K562 (cell line): ENCODE measurements at regions not wholly inside any gene's neighbourhood (a gene's known extent, or its start where the extent isn't known, plus 50 kb on each side); places are given as distances from the start of the nearest gene placed in this dataset.

Experiments used
- ATAC-seq: fragments of 200-7000 bp; cut with Tn5 transposase; 3 replicates; pipeline ENCODE4 v1.9.1; 2020; ENCODE audit warnings: moderate library complexity
- BruUV-seq: library from RNA; stranded (reverse); fragments of 400-500 nt; replicated peaks from 2 replicates; lab custom pipeline; 2021; lab: Mats Ljungman, UMichigan
- CTCF ChIA-PET: fragments of 300-600 bp; formaldehyde crosslinking; extraction: SDS; loops from one replicate; lab custom pipeline; 2021; ENCODE audit warnings: low intra/inter-chr PET ratio; lab: Yijun Ruan, JAX
- POLR2A ChIA-PET: fragments of 300-600, 350-650 bp; sonication (Branson Sonifier 250); formaldehyde crosslinking; extraction: SDS; loops from one replicate; lab custom pipeline; 2021; ENCODE audit warnings: antibody characterized with exemption, inconsistent platforms; lab: Yijun Ruan, JAX
- DNase-seq, 4 experiments: peaks; one replicate each; pipeline versions ENCODE4 v3.0.0 to v3.0.0-alpha.2; 2011 to 2018; ENCODE audit warnings: low spot score in 3 of 4, mixed read lengths in 3 of 4; ENCODE audit errors: extremely low read depth in 1 of 4
- FAIRE-seq: peaks from 2 replicates; lab custom pipeline; 2011; peaks lifted over from hg19 to GRCh38; lab: Jason Lieb, UNC
- H2AFZ ChIP-seq: 2 replicates; pipeline ENCODE4 v1.6.0; 2011; ENCODE audit warnings: low read depth, low read length, control low read depth, inconsistent platforms
- H3K27ac ChIP-seq: fragments of 200-600 bp; 3 replicates; pipeline ENCODE4 v1.8.0; 2011; ENCODE audit warnings: low read depth, mild to moderate bottlenecking, control low read depth, inconsistent platforms, low read length, moderate library complexity, mixed read lengths; ENCODE audit errors: extremely low read depth
- H3K27me3 ChIP-seq, 2 experiments: fragments of 300-600 bp in 1 of 2; 2 replicates in 1 of 2; 3 replicates in 1 of 2; pipeline versions ENCODE4 v1.6.0 to v1.8.0; 2011; ENCODE audit warnings: inconsistent platforms in 2 of 2, low read length in 2 of 2, mild to moderate bottlenecking in 1 of 2, mixed read lengths in 1 of 2, moderate library complexity in 1 of 2; ENCODE audit not compliant: control insufficient read depth in 2 of 2, insufficient read depth in 2 of 2
- H3K36me3 ChIP-seq: fragments of 300-600 bp; 3 replicates; pipeline ENCODE4 v1.8.0; 2011; ENCODE audit warnings: mild to moderate bottlenecking, low read length, inconsistent platforms; ENCODE audit not compliant: control insufficient read depth, insufficient read depth
- H3K4me1 ChIP-seq, 2 experiments: fragments of 200-600 bp in 1 of 2; replicated peaks in 1 of 2; 2 replicates in 1 of 2; 3 replicates in 1 of 2; pipeline versions ENCODE4 v1.5.1 to v1.8.0; 2011; ENCODE audit warnings: inconsistent platforms in 2 of 2, low read length in 2 of 2, mild to moderate bottlenecking in 1 of 2, mixed read lengths in 1 of 2, moderate library complexity in 1 of 2; ENCODE audit not compliant: control insufficient read depth in 2 of 2, insufficient read depth in 2 of 2
- H3K4me2 ChIP-seq: 2 replicates; pipeline ENCODE4 v1.6.1; 2011; ENCODE audit warnings: low read length, control low read depth, inconsistent platforms, mixed read lengths; ENCODE audit not compliant: insufficient read depth
- H3K4me3 ChIP-seq: fragments of 200-600 bp; sonication (generic), shearing (Covaris generic); 2 replicates; pipeline ENCODE4 v1.5.1; 2016; ENCODE audit warnings: control low read depth, inconsistent platforms
- H3K79me2 ChIP-seq: fragments of 200-600 bp; 3 replicates; pipeline ENCODE4 v1.8.0; 2011; ENCODE audit warnings: low read length, inconsistent platforms; ENCODE audit not compliant: control insufficient read depth, insufficient read depth
- H3K9ac ChIP-seq, 2 experiments: 2 replicates each; pipeline versions ENCODE4 v1.6.0 to v1.6.1; 2011; ENCODE audit warnings: low read depth in 2 of 2, low read length in 2 of 2, control low read depth in 1 of 2, inconsistent platforms in 1 of 2, mild to moderate bottlenecking in 1 of 2, mixed read lengths in 1 of 2; ENCODE audit not compliant: insufficient read depth in 1 of 2
- H3K9me1 ChIP-seq: one replicate; pipeline ENCODE4 v1.6.0; 2011; ENCODE audit warnings: inconsistent platforms, mild to moderate bottlenecking, low read length, moderate library complexity; ENCODE audit not compliant: control insufficient read depth, insufficient read depth
- H3K9me3 ChIP-seq: replicated peaks from 2 replicates; pipeline ENCODE4 v1.5.1; 2011; ENCODE audit warnings: low read depth, low read length, inconsistent platforms; ENCODE audit not compliant: control insufficient read depth, insufficient read depth
- H4K20me1 ChIP-seq: replicated peaks from 2 replicates; pipeline ENCODE4 v1.6.1; 2011; ENCODE audit warnings: low read length, inconsistent platforms, mixed read lengths; ENCODE audit not compliant: control insufficient read depth, insufficient read depth
- BRCA1 ChIP-seq, 2 experiments: fragments of 450-650 bp in 1 of 2; sonication (generic) in 1 of 2; formaldehyde crosslinking in 1 of 2; IDR thresholded peaks; 2 replicates each; pipeline versions ENCODE4 v1.5.0 to v1.6.1; 2017 to 2020; ENCODE audit warnings: mild to moderate bottlenecking in 1 of 2, missing genetic modification reagents in 1 of 2
- CBFB ChIP-seq: sonication (generic); formaldehyde crosslinking; IDR thresholded peaks from 2 replicates; pipeline ENCODE4 v1.4.0; 2020; ENCODE audit warnings: mild to moderate bottlenecking, missing genetic modification reagents
- DPF2 ChIP-seq: fragments of 450-650 bp; IDR thresholded peaks from 2 replicates; pipeline ENCODE4 v1.6.1; 2016
- HCFC1 ChIP-seq: IDR thresholded peaks from 2 replicates; pipeline ENCODE4 v1.6.1; 2012; ENCODE audit warnings: low read depth, low read length, improper control_type of control experiment
- RBM39 ChIP-seq: fragments of 200-400 bp; formaldehyde crosslinking; optimal IDR thresholded peaks from 2 replicates; pipeline ENCODE3; 2018; ENCODE audit warnings: low read depth, low read length
- ZNF76 ChIP-seq: fragments of 250-450 bp; sonication (Bioruptor Pico); IDR thresholded peaks from 2 replicates; pipeline ENCODE4 v1.4.0; 2020; ENCODE audit warnings: mild to moderate bottlenecking, moderate library complexity, borderline replicate concordance
- WGBS: fragments of 100-300 bp; shearing (Covaris generic); methylation state at CpG from one replicate; pipeline ENCODE4 v1.1.6; 2016; ENCODE audit warnings: low coverage, mixed read lengths; ENCODE audit not compliant: insufficient coverage; ENCODE audit errors: missing lambda C conversion rate; 5-methylcytosine and 5-hydroxymethylcytosine counted together
- in situ Hi-C: fragments of 300-500 bp; cut with MboI; formaldehyde crosslinking; loops from 4 replicates; pipeline ENCODE4 v1.15.0; 2018; ENCODE audit warnings: inconsistent platforms, mixed read lengths
- intact Hi-C: fragments of 100-400 bp; cut with micrococcal nuclease; formaldehyde crosslinking; loops from 2 replicates; pipeline ENCODE4 v1.14.2; 2022
- TF ChIP-seq, protein P1 (sequence below), 2 experiments: fragments of 450-650 bp; formaldehyde crosslinking in 1 of 2; IDR thresholded peaks; 2 replicates each; pipeline versions ENCODE4 v1.4.0 to v1.6.1; 2014 to 2020; ENCODE audit warnings: mild to moderate bottlenecking in 2 of 2, borderline replicate concordance in 1 of 2, low read depth in 1 of 2

DNA sequence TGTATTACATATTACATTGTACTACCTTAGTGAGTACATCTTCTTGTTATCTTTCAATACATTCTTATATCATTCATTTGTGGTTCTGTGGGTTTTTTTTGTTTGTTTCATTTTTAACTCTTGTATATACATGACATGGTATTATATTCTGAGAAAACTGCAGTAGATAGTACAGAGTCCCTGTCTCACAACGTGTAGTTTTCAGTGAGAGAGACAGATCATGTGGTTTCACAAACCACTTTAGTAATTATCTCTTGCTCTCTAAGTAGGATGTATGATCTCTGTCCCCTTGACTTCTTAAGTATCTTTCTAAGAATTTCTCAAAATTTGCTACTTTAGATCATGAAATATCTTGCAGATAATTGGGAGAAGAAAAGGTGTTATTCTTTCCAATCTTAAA is 745.9 kb upstream of the CDH9 start:
- CTCF ChIA-PET, result no interaction called here
- FAIRE-seq, result no peak

More for the DNA sequence above, 745.9 kb upstream of the CDH9 start:
- Histone ChIP-seq H3K4me3 (no peak overlapping the region), H3K79me2 (no peaks in the 10 kb centered on the region), H3K27ac (no peak overlapping the region), H3K36me3 (no peaks in the 10 kb centered on the region), H4K20me1 (no peaks in the 10 kb centered on the region), H2AFZ (no peak overlapping the region), H3K27me3 (no peaks in the 10 kb centered on the region), H3K9ac (no peak overlapping the region), H3K4me2 (no peak overlapping the region), H3K4me1 (no peaks in the 10 kb centered on the region), H3K9me3 (no peaks in the 10 kb centered on the region; the same call in 1 of the 2 replicates), H3K9me1 (no peaks in the 10 kb centered on the region)
- DNase-seq (no peak), ATAC-seq (no peak)
- no peak for TF ChIP-seq CBFB (CRISPR knock-in tag)
- no peak for TF ChIP-seq BRCA1 (IDR thresholded peaks at IDR 0.05)
- TF ChIP-seq BRCA1 (CRISPR knock-in tag; IDR thresholded peaks at IDR 0.05), result no peak
- no peak for TF ChIP-seq HCFC1
- TF ChIP-seq ZNF76 (CRISPR knock-in tag), result no peak
- TF ChIP-seq RBM39, result no peak
- no peak for TF ChIP-seq DPF2
- TF ChIP-seq, protein P1, sequence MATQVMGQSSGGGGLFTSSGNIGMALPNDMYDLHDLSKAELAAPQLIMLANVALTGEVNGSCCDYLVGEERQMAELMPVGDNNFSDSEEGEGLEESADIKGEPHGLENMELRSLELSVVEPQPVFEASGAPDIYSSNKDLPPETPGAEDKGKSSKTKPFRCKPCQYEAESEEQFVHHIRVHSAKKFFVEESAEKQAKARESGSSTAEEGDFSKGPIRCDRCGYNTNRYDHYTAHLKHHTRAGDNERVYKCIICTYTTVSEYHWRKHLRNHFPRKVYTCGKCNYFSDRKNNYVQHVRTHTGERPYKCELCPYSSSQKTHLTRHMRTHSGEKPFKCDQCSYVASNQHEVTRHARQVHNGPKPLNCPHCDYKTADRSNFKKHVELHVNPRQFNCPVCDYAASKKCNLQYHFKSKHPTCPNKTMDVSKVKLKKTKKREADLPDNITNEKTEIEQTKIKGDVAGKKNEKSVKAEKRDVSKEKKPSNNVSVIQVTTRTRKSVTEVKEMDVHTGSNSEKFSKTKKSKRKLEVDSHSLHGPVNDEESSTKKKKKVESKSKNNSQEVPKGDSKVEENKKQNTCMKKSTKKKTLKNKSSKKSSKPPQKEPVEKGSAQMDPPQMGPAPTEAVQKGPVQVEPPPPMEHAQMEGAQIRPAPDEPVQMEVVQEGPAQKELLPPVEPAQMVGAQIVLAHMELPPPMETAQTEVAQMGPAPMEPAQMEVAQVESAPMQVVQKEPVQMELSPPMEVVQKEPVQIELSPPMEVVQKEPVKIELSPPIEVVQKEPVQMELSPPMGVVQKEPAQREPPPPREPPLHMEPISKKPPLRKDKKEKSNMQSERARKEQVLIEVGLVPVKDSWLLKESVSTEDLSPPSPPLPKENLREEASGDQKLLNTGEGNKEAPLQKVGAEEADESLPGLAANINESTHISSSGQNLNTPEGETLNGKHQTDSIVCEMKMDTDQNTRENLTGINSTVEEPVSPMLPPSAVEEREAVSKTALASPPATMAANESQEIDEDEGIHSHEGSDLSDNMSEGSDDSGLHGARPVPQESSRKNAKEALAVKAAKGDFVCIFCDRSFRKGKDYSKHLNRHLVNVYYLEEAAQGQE (IDR thresholded peaks at IDR 0.05; ENCODE audit: borderline replicate concordance), result no peak
- TF ChIP-seq, protein P1 (CRISPR knock-in tag; IDR thresholded peaks at IDR 0.05; ENCODE audit: low read depth), result no peak
- intact Hi-C loops (no loop called here), in situ Hi-C loops (no loop called here)
- WGBS, result 0% methylated on average over 1 of the region's 1 CpG
- POLR2A ChIA-PET, result no interaction called here
- BruUV-seq, result no TSS peak
